ENCODE measurements at regions not wholly inside any gene's neighbourhood (a gene's known extent, or its start where the extent isn't known, plus 50 kb on each side); places are given as distances from the start of the nearest gene placed in this dataset.
A peak's percentile ranks its signal among the peaks of the same experiment; 100 is the strongest.
"Not testable (repeated sequence)": the region's sequence is repeated elsewhere in the genome, so short reads cannot be mapped to it uniquely, and the experiment has no call there.

DNA sequence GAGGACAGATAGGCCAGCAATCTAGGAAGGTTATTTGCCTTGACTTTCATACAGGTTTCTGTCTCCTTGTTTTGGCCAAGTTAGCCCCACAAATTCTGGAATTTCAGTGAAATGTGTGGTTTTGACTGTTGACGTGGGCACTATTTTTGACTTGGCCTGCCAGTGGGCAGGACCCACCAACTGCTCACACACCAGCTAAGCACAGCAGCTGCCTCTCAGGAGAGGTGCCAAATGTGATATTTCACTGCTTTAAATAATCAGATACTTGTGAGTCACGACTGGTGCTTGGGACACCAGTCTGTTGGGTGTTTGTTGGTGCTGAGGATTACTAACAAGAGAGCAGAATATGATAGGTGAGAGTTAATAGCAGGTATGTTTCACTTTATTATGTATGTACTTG lies 409.7 kb upstream of the MTPN start:
- Histone ChIP-seq H3K36me3 (ENCODE audit: control insufficient read depth, insufficient read depth, low read length) (no peaks in the 10 kb centered on the region), H3K4ac (ENCODE audit: low read depth, low read length) (no peak overlapping the region), H2AK5ac (ENCODE audit: low read depth, low read length) (no peak overlapping the region), H3K9ac (ENCODE audit: low read depth, low read length) (no peak overlapping the region), H2BK20ac (ENCODE audit: low read depth, low read length) (no peak overlapping the region), H4K5ac (ENCODE audit: low read depth, low read length) (no peak overlapping the region), H3K9me3 (ENCODE audit: control insufficient read depth, insufficient read depth, low read length) (no peaks in the 10 kb centered on the region), H2BK5ac (ENCODE audit: low read depth, low read length, poor library complexity, severe bottlenecking) (no peak overlapping the region), H2BK15ac (ENCODE audit: low read depth, low read length) (no peak overlapping the region), H4K91ac (ENCODE audit: insufficient read depth, low read depth, low read length) (no peak overlapping the region), H3K14ac (replicated peaks; ENCODE audit: low read depth, low read length) (no peak overlapping the region), H3K4me3 (ENCODE audit: insufficient read depth, low read depth, low read length) (no peak overlapping the region), H3K79me1 (ENCODE audit: low read depth in 1 of 2, low read length in 2 of 2) (no peaks in the 10 kb centered on the region), H4K8ac (ENCODE audit: low read depth in 2 of 2, low read length in 2 of 2) (no peak overlapping the region), H3K4me1 (ENCODE audit: control insufficient read depth, insufficient read depth, low read length) (no peaks in the 10 kb centered on the region), H3K18ac (ENCODE audit: low read depth, low read length) (no peak overlapping the region), H3K23ac (ENCODE audit: low read depth, low read length) (no peak overlapping the region), H2BK120ac (ENCODE audit: low read depth, low read length) (no peak overlapping the region), H4K20me1 (ENCODE audit: insufficient read depth, low read length) (no peaks in the 10 kb centered on the region), H3K4me2 (ENCODE audit: low read depth, low read length) (no peak overlapping the region), H3K56ac (ENCODE audit: extremely low read depth, insufficient read depth, low read length) (no peak overlapping the region), H2AK9ac (replicated peaks; ENCODE audit: low read depth, low read length, poor library complexity) (peak overlapping the region; percentile 78), H3K27me3 (ENCODE audit: control insufficient read depth, insufficient read depth, low read length) (no peaks in the 10 kb centered on the region), H3K27ac (ENCODE audit: insufficient read depth, low read length) (no peak overlapping the region), H2AFZ (replicated peaks; ENCODE audit: low read length, poor library complexity) (no peak overlapping the region), H3K9me1 (ENCODE audit: insufficient read depth, low read length) (no peaks in the 10 kb centered on the region)
- CTCF ChIA-PET = no interaction called here
- no TSS peak for BruUV-seq (replicated peaks)
- POLR2A ChIA-PET (ENCODE audit: unreplicated experiment) = no interaction called here
- in situ Hi-C loops (cut with MboI; ENCODE audit: low sequenced_read_pairs) = no loop called here
- intact Hi-C loops (cut with micrococcal nuclease) = no loop called here
- dilution Hi-C loops (cut with HindIII; ENCODE audit: low sequenced_read_pairs, unreplicated experiment) = no loop called here
- ATAC-seq (ENCODE audit: low read depth) = no peak
- WGBS, 2 experiments (ENCODE audit: extremely low coverage in 2 of 2, insufficient read length in 1 of 2) = no CpG with 5 or more reads among the region's 2 CpGs
- no peak for TF ChIP-seq CEBPB (IDR thresholded peaks at IDR 0.05; ENCODE audit: low read depth, low read length)
- no peak for TF ChIP-seq USF2 (IDR thresholded peaks at IDR 0.05; ENCODE audit: low read depth, low read length)
- no peak for DNase-seq

- H3K9me3 ChIP-seq (ENCODE audit: control insufficient read depth, insufficient read depth, low read length); dilution Hi-C loops (cut with HindIII; ENCODE audit: low sequenced_read_pairs, unreplicated experiment): not testable (repeated sequence)
Observed at GRCh38 chr7:136371409-136371808, 394.2 kb upstream of the MTPN start.

More at GRCh38 chr7:136371409-136371808, 394.2 kb upstream of the MTPN start:
- H3K14ac ChIP-seq (replicated peaks; ENCODE audit: low read depth, low read length); H3K36me3 ChIP-seq (ENCODE audit: control insufficient read depth, insufficient read depth, low read length); H3K4ac ChIP-seq (ENCODE audit: low read depth, low read length); H3K9me1 ChIP-seq (ENCODE audit: insufficient read depth, low read length); H3K18ac ChIP-seq (ENCODE audit: low read depth, low read length); H3K4me2 ChIP-seq (ENCODE audit: low read depth, low read length); H4K91ac ChIP-seq (ENCODE audit: insufficient read depth, low read depth, low read length); H4K8ac ChIP-seq (ENCODE audit: low read depth in 2 of 2, low read length in 2 of 2); DNase-seq; H2BK20ac ChIP-seq (ENCODE audit: low read depth, low read length); H3K4me1 ChIP-seq (ENCODE audit: control insufficient read depth, insufficient read depth, low read length); H3K56ac ChIP-seq (ENCODE audit: extremely low read depth, insufficient read depth, low read length); H2AK5ac ChIP-seq (ENCODE audit: low read depth, low read length); H3K27me3 ChIP-seq (ENCODE audit: control insufficient read depth, insufficient read depth, low read length); H3K9ac ChIP-seq (ENCODE audit: low read depth, low read length); in situ Hi-C loops (cut with MboI; ENCODE audit: low sequenced_read_pairs); H2BK120ac ChIP-seq (ENCODE audit: low read depth, low read length); H4K5ac ChIP-seq (ENCODE audit: low read depth, low read length); intact Hi-C loops (cut with micrococcal nuclease); ATAC-seq (ENCODE audit: low read depth); H3K23ac ChIP-seq (ENCODE audit: low read depth, low read length); H2AFZ ChIP-seq (replicated peaks; ENCODE audit: low read length, poor library complexity); H3K4me3 ChIP-seq (ENCODE audit: insufficient read depth, low read depth, low read length); H2BK5ac ChIP-seq (ENCODE audit: low read depth, low read length, poor library complexity, severe bottlenecking); H3K79me1 ChIP-seq (ENCODE audit: low read depth in 1 of 2, low read length in 2 of 2); H4K20me1 ChIP-seq (ENCODE audit: insufficient read depth, low read length); H2BK15ac ChIP-seq (ENCODE audit: low read depth, low read length); BruUV-seq (replicated peaks); H2AK9ac ChIP-seq (replicated peaks; ENCODE audit: low read depth, low read length, poor library complexity); POLR2A ChIA-PET (ENCODE audit: unreplicated experiment); CTCF ChIA-PET; H3K27ac ChIP-seq (ENCODE audit: insufficient read depth, low read length): not testable (repeated sequence)
